HG02610 (cell line): ENCODE measurements at regions not wholly inside any gene's neighbourhood (a gene's known extent, or its start where the extent isn't known, plus 50 kb on each side); places are given as distances from the start of the nearest gene placed in this dataset.
A peak's percentile ranks its signal among the peaks of the same experiment; 100 is the strongest.

Experiments used
- ATAC-seq: cut with Tn5 transposase; IDR thresholded peaks from one replicate; pipeline ENCODE4 v1.9.1; 2021; ENCODE audit warnings: mild to moderate bottlenecking, moderate library complexity; ENCODE audit not compliant: unreplicated experiment

DNA sequence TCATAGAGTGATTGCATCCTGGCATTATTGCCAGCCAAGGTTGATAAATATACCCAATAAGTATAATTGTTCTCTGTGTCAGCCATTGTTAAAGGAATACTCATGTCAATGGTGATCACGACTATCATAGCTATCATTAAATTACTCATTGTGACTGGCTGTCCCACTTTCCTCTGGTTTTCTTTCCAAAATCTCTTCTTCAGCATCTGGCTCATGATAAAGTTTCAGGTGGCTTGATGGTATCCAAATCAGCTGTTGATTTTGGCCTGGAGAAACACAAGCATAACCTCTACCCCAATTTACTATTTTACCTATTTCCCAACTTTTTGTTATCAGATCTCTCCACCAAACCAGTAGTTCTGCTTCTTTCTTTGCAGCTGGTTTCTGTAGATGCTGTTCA lies 67.1 kb upstream of the SPIN2A start:
- ATAC-seq: no peak

DNA sequence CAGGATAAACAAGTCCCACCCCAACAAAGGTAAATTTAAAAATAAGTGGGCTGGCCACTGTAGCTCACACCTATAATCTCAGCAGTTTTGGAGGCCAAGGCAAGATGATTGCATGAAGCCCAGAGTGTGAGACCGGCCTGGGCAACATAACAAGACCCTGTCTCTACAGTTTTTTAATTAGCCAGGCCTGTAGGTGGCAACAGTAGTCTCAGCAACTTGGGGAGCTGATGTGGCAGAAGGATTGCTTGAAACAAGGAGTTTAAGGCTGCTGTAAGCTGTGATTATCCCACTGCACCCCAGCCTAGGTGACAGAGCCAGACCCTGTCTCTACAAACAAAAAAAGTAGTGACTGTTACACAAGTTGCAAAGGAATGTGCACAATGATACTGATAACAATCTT lies 74.6 kb upstream of the FAAH2 start:
- no peak for ATAC-seq

DNA sequence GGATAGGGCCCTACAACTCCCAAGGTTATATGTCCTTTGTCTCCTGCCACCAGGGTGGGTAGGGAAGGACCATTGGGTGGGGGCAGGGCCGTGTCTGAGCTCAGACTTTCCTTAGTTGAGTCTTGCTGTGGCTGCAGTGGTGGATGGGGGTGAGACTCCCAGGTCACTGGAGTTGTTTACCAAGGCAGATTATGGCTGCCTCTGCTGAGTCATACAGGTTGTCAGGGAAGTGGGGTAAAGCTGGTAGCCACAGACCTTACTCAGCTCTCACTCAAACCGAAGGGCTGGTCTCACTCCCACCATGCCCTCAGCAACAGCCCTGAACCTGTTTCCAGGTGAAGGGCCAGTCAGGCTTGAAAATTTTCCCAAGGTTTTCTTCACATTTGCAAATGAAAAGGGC lies 58.8 kb upstream of the FAAH2 start:
- no peak for ATAC-seq

DNA sequence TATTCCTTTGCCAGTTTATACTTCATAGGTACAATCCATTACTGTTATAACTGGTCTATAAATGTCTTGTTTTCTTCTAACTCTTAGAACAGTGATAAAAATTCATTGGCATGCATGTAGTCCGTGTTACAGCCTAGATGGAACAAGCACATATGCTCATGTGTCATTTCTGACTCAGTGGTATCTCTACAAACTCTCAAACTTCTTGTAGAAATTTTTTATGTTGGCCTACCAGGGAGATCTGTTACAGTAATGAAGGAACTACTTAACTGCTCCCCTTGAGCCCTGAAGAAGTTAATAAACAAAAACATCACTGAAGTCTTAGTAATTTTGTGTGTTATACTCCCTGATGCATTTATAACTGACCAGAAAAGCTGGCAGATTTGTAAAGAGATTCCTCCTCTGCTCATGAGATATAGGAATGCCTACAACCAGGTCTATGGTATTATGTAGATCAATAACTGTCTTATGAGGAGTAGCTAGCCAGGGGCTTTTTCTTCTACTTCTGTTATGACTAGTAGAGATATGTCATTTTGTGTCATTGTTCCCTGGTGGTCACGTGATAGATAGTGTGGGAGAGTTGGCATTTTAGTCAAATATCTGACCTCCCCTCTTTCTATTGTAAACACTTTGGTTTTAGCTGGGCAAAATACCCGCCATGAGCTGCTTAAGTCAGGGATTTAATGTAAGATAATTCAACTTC lies 53.7 kb upstream of the FAAH2 start:
- ATAC-seq: peak; percentile 87
